ENCODE measurements at regions not wholly inside any gene's neighbourhood (a gene's known extent, or its start where the extent isn't known, plus 50 kb on each side); places are given as distances from the start of the nearest gene placed in this dataset.

GRCh38 chr16:85473909-85474620 lies 139.1 kb upstream of the GSE1 start:
- H3K27me3 ChIP-seq, result peaks cover 28% of the 10 kb centered on the region

GRCh38 chr16:85474621-85475217 lies 138.4 kb upstream of the GSE1 start:
- H3K4me3 ChIP-seq (ENCODE audit: low read depth in 1 of 2, low read length in 1 of 2), result no peak overlapping the region
- no peak overlapping the region for H3K27ac ChIP-seq
- no peaks in the 10 kb centered on the region for H3K9me3 ChIP-seq
- H3K27me3 ChIP-seq, result peaks cover 26% of the 10 kb centered on the region
- no peaks in the 10 kb centered on the region for H3K4me1 ChIP-seq (ENCODE audit: control insufficient read depth in 1 of 2, insufficient read depth in 1 of 2, low read depth in 1 of 2, low read length in 1 of 2)
- TF ChIP-seq CTCF (IDR thresholded peaks at IDR 0.05), result no peak
- H3K36me3 ChIP-seq, result no peaks in the 10 kb centered on the region

More at GRCh38 chr16:85473909-85474620, 139.1 kb upstream of the GSE1 start:
- TF ChIP-seq CTCF (IDR thresholded peaks at IDR 0.05), result no peak
- Histone ChIP-seq H3K9me3 (no peaks in the 10 kb centered on the region), H3K27ac (no peak overlapping the region), H3K36me3 (no peaks in the 10 kb centered on the region), H3K4me3 (ENCODE audit: low read depth in 1 of 2, low read length in 1 of 2) (no peak overlapping the region), H3K4me1 (ENCODE audit: control insufficient read depth in 1 of 2, insufficient read depth in 1 of 2, low read depth in 1 of 2, low read length in 1 of 2) (no peaks in the 10 kb centered on the region)

- H3K36me3 ChIP-seq, result no peaks in the 10 kb centered on the region
- no peak overlapping the region for H3K27ac ChIP-seq
- no peak for TF ChIP-seq CTCF (IDR thresholded peaks at IDR 0.05)
- peaks cover 20% of the 10 kb centered on the region for H3K27me3 ChIP-seq
- no peaks in the 10 kb centered on the region for H3K9me3 ChIP-seq
- H3K4me1 ChIP-seq (ENCODE audit: control insufficient read depth in 1 of 2, insufficient read depth in 1 of 2, low read depth in 1 of 2, low read length in 1 of 2), result no peaks in the 10 kb centered on the region
- no peak overlapping the region for H3K4me3 ChIP-seq (ENCODE audit: low read depth in 1 of 2, low read length in 1 of 2)
Observed at GRCh38 chr16:85475233-85475632, 137.9 kb upstream of the GSE1 start.

GRCh38 chr16:85475691-85476300 lies 137.3 kb upstream of the GSE1 start:
- H3K27ac ChIP-seq, result no peak overlapping the region
- peaks cover 17% of the 10 kb centered on the region for H3K27me3 ChIP-seq

GRCh38 chr16:85476389-85476788 lies 136.7 kb upstream of the GSE1 start:
- no peak overlapping the region for H3K27ac ChIP-seq
- H3K27me3 ChIP-seq, result peaks cover 17% of the 10 kb centered on the region
- H3K9me3 ChIP-seq, result no peaks in the 10 kb centered on the region
- H3K4me3 ChIP-seq (ENCODE audit: low read depth in 1 of 2, low read length in 1 of 2), result no peak overlapping the region
- TF ChIP-seq CTCF (IDR thresholded peaks at IDR 0.05), result no peak
- no peaks in the 10 kb centered on the region for H3K36me3 ChIP-seq
- H3K4me1 ChIP-seq (ENCODE audit: control insufficient read depth in 1 of 2, insufficient read depth in 1 of 2, low read depth in 1 of 2, low read length in 1 of 2), result no peaks in the 10 kb centered on the region

More at GRCh38 chr16:85475691-85476300, 137.3 kb upstream of the GSE1 start:
- no peak for TF ChIP-seq CTCF (IDR thresholded peaks at IDR 0.05)
- Histone ChIP-seq H3K4me3 (ENCODE audit: low read depth in 1 of 2, low read length in 1 of 2) (no peak overlapping the region), H3K36me3 (no peaks in the 10 kb centered on the region), H3K4me1 (ENCODE audit: control insufficient read depth in 1 of 2, insufficient read depth in 1 of 2, low read depth in 1 of 2, low read length in 1 of 2) (no peaks in the 10 kb centered on the region), H3K9me3 (no peaks in the 10 kb centered on the region)
